ENCODE measurements at regions not wholly inside any gene's neighbourhood (a gene's known extent, or its start where the extent isn't known, plus 50 kb on each side); places are given as distances from the start of the nearest gene placed in this dataset.

- H3K36me3 Mint-ChIP-seq (ENCODE audit: low read depth, unreplicated experiment) = no peaks in the 10 kb centered on the region
- H3K27me3 Mint-ChIP-seq (ENCODE audit: unreplicated experiment) = peaks cover 1% of the 10 kb centered on the region
- no peak overlapping the region for H3K4me3 Mint-ChIP-seq (ENCODE audit: unreplicated experiment)
- TF ChIP-seq CTCF (IDR thresholded peaks at IDR 0.05; ENCODE audit: unreplicated experiment) = no peak
- no peak overlapping the region for H3K27ac Mint-ChIP-seq (ENCODE audit: unreplicated experiment)
- no peak for DNase-seq (ENCODE audit: low spot score)
- H3K4me1 Mint-ChIP-seq (ENCODE audit: unreplicated experiment) = peaks cover 7% of the 10 kb centered on the region
- H3K9me3 Mint-ChIP-seq (ENCODE audit: unreplicated experiment) = no peaks in the 10 kb centered on the region
Measured at GRCh38 chr4:38232741-38233140, 272.5 kb downstream of the PTTG2 start.

GRCh38 chr4:38233727-38234480 is 273.7 kb downstream of the PTTG2 start:
- peaks cover 7% of the 10 kb centered on the region for H3K4me1 Mint-ChIP-seq (ENCODE audit: unreplicated experiment)
- DNase-seq (ENCODE audit: low spot score) = no peak
- no peaks in the 10 kb centered on the region for H3K9me3 Mint-ChIP-seq (ENCODE audit: unreplicated experiment)
- H3K27me3 Mint-ChIP-seq (ENCODE audit: unreplicated experiment) = peaks cover 1% of the 10 kb centered on the region
- no peaks in the 10 kb centered on the region for H3K36me3 Mint-ChIP-seq (ENCODE audit: low read depth, unreplicated experiment)
- no peak for TF ChIP-seq CTCF (IDR thresholded peaks at IDR 0.05; ENCODE audit: unreplicated experiment)
- no peak overlapping the region for H3K4me3 Mint-ChIP-seq (ENCODE audit: unreplicated experiment)
- H3K27ac Mint-ChIP-seq (ENCODE audit: unreplicated experiment) = no peak overlapping the region

GRCh38 chr4:38235354-38235753 is 275.2 kb downstream of the PTTG2 start:
- Mint-ChIP-seq H3K36me3 (ENCODE audit: low read depth, unreplicated experiment) (no peaks in the 10 kb centered on the region), H3K4me1 (ENCODE audit: unreplicated experiment) (peaks cover 7% of the 10 kb centered on the region), H3K4me3 (ENCODE audit: unreplicated experiment) (no peak overlapping the region), H3K9me3 (ENCODE audit: unreplicated experiment) (no peaks in the 10 kb centered on the region), H3K27me3 (ENCODE audit: unreplicated experiment) (peaks cover 1% of the 10 kb centered on the region), H3K27ac (ENCODE audit: unreplicated experiment) (no peak overlapping the region)
- TF ChIP-seq CTCF (IDR thresholded peaks at IDR 0.05; ENCODE audit: unreplicated experiment) = no peak
- no peak for DNase-seq (ENCODE audit: low spot score)

- no peak overlapping the region for H3K27ac Mint-ChIP-seq (ENCODE audit: unreplicated experiment)
- no peaks in the 10 kb centered on the region for H3K36me3 Mint-ChIP-seq (ENCODE audit: low read depth, unreplicated experiment)
- H3K27me3 Mint-ChIP-seq (ENCODE audit: unreplicated experiment) = peaks cover 1% of the 10 kb centered on the region
- TF ChIP-seq CTCF (IDR thresholded peaks at IDR 0.05; ENCODE audit: unreplicated experiment) = no peak
- DNase-seq (ENCODE audit: low spot score) = no peak
- H3K4me3 Mint-ChIP-seq (ENCODE audit: unreplicated experiment) = no peak overlapping the region
- H3K4me1 Mint-ChIP-seq (ENCODE audit: unreplicated experiment) = peaks cover 7% of the 10 kb centered on the region
- no peaks in the 10 kb centered on the region for H3K9me3 Mint-ChIP-seq (ENCODE audit: unreplicated experiment)
Measured at GRCh38 chr4:38236003-38236402, 275.8 kb downstream of the PTTG2 start.

GRCh38 chr4:38236503-38236902 is 276.3 kb downstream of the PTTG2 start:
- no peak for TF ChIP-seq CTCF (IDR thresholded peaks at IDR 0.05; ENCODE audit: unreplicated experiment)
- Mint-ChIP-seq H3K4me3 (ENCODE audit: unreplicated experiment) (no peak overlapping the region), H3K27ac (ENCODE audit: unreplicated experiment) (no peak overlapping the region), H3K9me3 (ENCODE audit: unreplicated experiment) (no peaks in the 10 kb centered on the region), H3K4me1 (ENCODE audit: unreplicated experiment) (peaks cover 7% of the 10 kb centered on the region), H3K36me3 (ENCODE audit: low read depth, unreplicated experiment) (no peaks in the 10 kb centered on the region), H3K27me3 (ENCODE audit: unreplicated experiment) (peaks cover 1% of the 10 kb centered on the region)
- no peak for DNase-seq (ENCODE audit: low spot score)
